ENCODE measurements at regions not wholly inside any gene's neighbourhood (a gene's known extent, or its start where the extent isn't known, plus 50 kb on each side); places are given as distances from the start of the nearest gene placed in this dataset.

- no peak for ATAC-seq (ENCODE audit: poor library complexity)
- DNase-seq = no peak
- intact Hi-C loops (cut with DNase I) = no loop called here
Measured at GRCh38 chr20:60465993-60466686, 507.9 kb downstream of the CDH26 start.

- ATAC-seq (ENCODE audit: poor library complexity) (no peak), DNase-seq (no peak)
- intact Hi-C loops (cut with DNase I) = no loop called here
Measured at GRCh38 chr20:60466687-60467022, 508.4 kb downstream of the CDH26 start.

DNA sequence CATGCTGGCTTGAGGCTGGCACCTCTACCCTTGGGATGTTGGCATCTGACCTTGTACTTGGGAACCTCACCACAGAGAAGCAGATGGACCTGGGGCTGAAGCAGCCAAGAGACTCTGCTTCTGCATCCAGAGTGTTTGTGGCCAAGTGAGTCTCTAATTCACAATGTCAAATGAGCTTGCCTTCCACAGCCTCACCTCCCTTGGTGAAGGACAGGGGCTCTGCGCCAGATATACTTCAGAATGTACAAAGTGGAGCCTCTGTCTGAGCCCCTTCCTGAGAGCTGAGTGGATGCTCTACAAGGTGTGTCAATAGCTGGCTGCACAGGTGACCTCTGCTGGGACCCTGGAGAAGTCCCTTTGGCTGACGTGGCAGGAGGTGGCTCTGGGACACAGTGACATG is 508.9 kb downstream of the CDH26 start:
- ATAC-seq (ENCODE audit: poor library complexity) (peak; percentile 88), DNase-seq (no peak)
- intact Hi-C loops (cut with DNase I) = no loop called here

- ATAC-seq (ENCODE audit: poor library complexity) = no peak
- intact Hi-C loops (cut with DNase I) = no loop called here
- no peak for DNase-seq
Measured at GRCh38 chr20:60467771-60468170, 509.5 kb downstream of the CDH26 start.

DNA sequence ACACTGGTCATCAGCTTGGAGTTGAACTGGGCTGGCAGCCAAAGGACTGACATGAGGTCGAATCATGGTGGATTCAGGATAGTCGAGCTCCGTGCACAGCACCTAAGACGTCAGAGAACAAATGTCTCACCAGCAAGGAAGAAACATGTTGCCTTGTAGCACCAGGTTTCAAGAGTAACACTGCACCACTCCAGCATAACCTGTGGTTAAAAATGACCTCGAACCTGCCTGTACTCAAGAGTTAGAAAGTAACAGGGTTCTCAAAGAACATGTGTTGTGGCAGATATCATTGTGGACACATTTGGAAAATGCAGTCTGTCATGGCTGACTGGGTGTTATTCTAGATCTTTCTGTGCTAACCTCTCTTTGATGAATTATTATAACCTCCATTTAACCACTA is 511.6 kb downstream of the CDH26 start:
- ATAC-seq (ENCODE audit: poor library complexity) (no peak), DNase-seq (no peak)
- intact Hi-C loops (cut with DNase I) = no loop called here

- DNase-seq (no peak), ATAC-seq (ENCODE audit: poor library complexity) (no peak)
- intact Hi-C loops (cut with DNase I) = no loop called here
Measured at GRCh38 chr20:60470366-60470765, 512.1 kb downstream of the CDH26 start.

GRCh38 chr20:60473211-60473610 is 515.0 kb downstream of the CDH26 start:
- intact Hi-C loops (cut with DNase I) = no loop called here
- ATAC-seq (ENCODE audit: poor library complexity) (no peak), DNase-seq (no peak)

GRCh38 chr20:60474385-60474910 is 516.2 kb downstream of the CDH26 start:
- intact Hi-C loops (cut with DNase I) = no loop called here
- ATAC-seq (ENCODE audit: poor library complexity) (no peak), DNase-seq (no peak)

GRCh38 chr20:60476045-60476444 is 517.8 kb downstream of the CDH26 start:
- intact Hi-C loops (cut with DNase I) = no loop called here
- DNase-seq = no peak
- ATAC-seq (ENCODE audit: poor library complexity) = no peak

DNA sequence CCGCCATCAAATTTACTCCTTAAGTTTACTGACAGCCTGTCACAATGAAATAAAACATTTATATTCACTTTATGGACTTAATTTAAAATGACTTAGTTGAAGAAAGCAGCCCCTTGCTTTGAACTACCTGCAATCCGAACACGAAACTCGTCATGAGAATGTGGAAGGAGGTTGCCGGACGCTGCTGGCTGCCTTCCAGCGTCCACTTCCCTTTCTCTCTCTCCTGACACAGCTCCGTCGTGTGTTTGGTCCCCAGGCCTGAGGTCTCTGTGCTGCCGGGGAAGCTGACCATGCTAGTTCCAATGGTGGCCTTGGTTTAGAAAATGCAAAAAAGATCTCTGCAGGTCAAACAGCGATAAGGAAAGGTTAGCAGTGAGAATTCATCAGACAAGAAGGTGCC is 519.7 kb downstream of the CDH26 start:
- DNase-seq (peak; percentile 64), ATAC-seq (ENCODE audit: poor library complexity) (no peak)
- intact Hi-C loops (cut with DNase I) = no loop called here

GRCh38 chr20:60478533-60478932 is 520.3 kb downstream of the CDH26 start:
- intact Hi-C loops (cut with DNase I) = no loop called here
- DNase-seq (no peak), ATAC-seq (ENCODE audit: poor library complexity) (no peak)

GRCh38 chr20:60480950-60481742 is 522.9 kb downstream of the CDH26 start:
- ATAC-seq (ENCODE audit: poor library complexity) = peak; percentile 60
- intact Hi-C loops (cut with DNase I) = no loop called here

GRCh38 chr20:60481743-60482133 is 523.5 kb downstream of the CDH26 start:
- intact Hi-C loops (cut with DNase I) = no loop called here
- DNase-seq (no peak), ATAC-seq (ENCODE audit: poor library complexity) (no peak)

More at GRCh38 chr20:60480950-60481742, 522.9 kb downstream of the CDH26 start:
- peak; percentile 69 for DNase-seq

- intact Hi-C loops (cut with DNase I) = no loop called here
Measured at GRCh38 chr20:60482221-60483008, 524.2 kb downstream of the CDH26 start.

DNA sequence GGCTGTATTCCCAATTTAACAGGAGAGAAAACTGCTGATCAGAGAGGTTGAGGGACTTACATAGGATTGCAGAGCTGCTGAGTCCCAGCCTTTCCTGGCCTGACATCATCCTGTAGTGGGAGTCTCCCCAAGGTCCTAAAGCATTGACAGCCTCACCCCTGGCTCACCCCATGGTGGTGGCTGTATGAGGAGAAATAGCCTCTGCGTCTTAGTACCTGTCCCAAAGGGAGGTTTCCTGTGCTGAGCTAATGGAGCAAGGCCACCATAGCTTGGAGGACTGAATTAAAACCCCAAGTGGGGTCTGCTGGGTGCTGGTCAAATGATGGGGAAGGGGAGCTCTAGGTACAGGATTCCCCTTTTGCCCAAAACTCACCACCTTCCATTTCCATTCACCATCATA is 525.1 kb downstream of the CDH26 start:
- DNase-seq = no peak
- ATAC-seq (ENCODE audit: poor library complexity) = no peak
- intact Hi-C loops (cut with DNase I) = no loop called here

More at GRCh38 chr20:60482221-60483008, 524.2 kb downstream of the CDH26 start:
- ATAC-seq (ENCODE audit: poor library complexity) = peak; percentile 24
- no peak for DNase-seq

DNA sequence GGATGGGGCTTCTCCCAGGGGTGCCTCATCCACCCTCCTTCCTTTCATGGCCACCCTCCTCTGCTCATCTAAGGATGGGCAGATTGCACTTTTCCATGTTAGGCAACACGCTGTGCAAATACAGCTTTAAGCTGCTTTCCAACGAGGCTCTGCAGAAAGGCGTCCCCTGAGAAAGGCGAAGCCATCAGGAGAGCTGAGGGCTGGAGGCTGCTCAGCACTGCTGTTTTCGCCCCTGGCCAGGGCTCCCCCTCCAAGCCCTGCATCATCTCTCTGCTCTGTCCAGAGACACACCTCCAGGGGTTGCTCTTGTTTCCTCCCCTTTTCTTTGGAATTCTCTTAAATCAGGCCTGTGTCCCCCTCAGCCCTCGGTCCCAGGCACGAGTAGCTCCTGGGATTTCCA is 526.1 kb downstream of the CDH26 start:
- DNase-seq = no peak
- ATAC-seq (ENCODE audit: poor library complexity) = peak; percentile 51
- intact Hi-C loops (cut with DNase I) = no loop called here

- DNase-seq (no peak), ATAC-seq (ENCODE audit: poor library complexity) (no peak)
- intact Hi-C loops (cut with DNase I) = no loop called here
Measured at GRCh38 chr20:60485012-60485760, 527.0 kb downstream of the CDH26 start.

- no peak for ATAC-seq (ENCODE audit: poor library complexity)
- DNase-seq = no peak
- intact Hi-C loops (cut with DNase I) = no loop called here
Measured at GRCh38 chr20:60486315-60486714, 528.1 kb downstream of the CDH26 start.

DNA sequence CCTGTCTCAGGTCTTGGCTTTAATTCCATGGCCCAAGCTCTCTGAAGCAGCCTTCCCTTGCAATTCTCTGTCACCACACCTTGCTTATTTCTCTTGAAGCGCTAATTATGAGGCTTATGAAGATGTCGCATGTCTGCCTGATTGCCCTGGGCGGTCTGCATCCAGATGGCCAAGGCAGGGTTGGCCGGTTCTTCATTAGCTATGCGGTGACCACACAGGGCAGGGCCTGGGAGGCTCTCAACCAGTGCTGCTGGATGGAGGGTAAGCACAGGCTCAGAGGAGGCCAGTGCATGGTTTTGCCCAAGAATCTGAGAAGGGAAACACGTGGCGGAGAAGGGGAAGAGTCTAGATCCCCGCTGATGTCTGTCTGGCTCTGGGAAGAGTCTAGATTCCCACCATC is 528.7 kb downstream of the CDH26 start:
- no peak for ATAC-seq (ENCODE audit: poor library complexity)
- intact Hi-C loops (cut with DNase I) = no loop called here
- no peak for DNase-seq

All from Right ventricle myocardium superior (tissue), 1 donor.